ENCODE measurements at regions not wholly inside any gene's neighbourhood (a gene's known extent, or its start where the extent isn't known, plus 50 kb on each side); places are given as distances from the start of the nearest gene placed in this dataset.

DNA sequence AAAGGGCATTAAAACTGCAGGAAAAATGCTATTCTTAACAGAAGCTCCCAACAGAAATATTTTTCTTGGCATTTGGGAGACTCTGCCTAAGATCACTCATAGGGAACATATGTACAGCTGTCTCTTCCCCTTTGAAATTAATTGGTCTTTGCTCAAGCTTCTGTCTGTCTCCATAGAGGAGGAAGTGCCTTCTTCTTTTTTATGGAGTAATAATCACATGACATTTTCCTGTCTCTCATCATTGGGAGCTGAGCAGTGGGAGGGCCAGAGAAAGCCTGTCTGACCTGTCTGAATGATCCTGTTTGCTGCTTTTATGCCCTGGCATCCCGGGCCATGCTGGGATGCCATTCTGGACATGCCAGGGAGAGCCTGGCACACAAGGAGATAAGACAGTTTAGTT is 145.6 kb downstream of the AQP4 start:
- Histone ChIP-seq H3K27ac (ENCODE audit: low read length) (no peak overlapping the region), H3K4me3 (ENCODE audit: low read length in 2 of 2) (no peak overlapping the region), H3K9me3 (ENCODE audit: control insufficient read depth in 2 of 2, low read length in 2 of 2) (no peaks in the 10 kb centered on the region), H3K4me1 (ENCODE audit: control insufficient read depth, insufficient read depth, low read length) (no peaks in the 10 kb centered on the region), H3K9ac (ENCODE audit: low read length in 2 of 2) (no peak overlapping the region), H3K27me3 (ENCODE audit: control insufficient read depth in 1 of 2, insufficient read depth in 2 of 2, low read length in 2 of 2) (no peaks in the 10 kb centered on the region), H3K36me3 (ENCODE audit: control insufficient read depth in 2 of 2, insufficient read depth in 2 of 2, low read length in 2 of 2) (no peaks in the 10 kb centered on the region)

DNA sequence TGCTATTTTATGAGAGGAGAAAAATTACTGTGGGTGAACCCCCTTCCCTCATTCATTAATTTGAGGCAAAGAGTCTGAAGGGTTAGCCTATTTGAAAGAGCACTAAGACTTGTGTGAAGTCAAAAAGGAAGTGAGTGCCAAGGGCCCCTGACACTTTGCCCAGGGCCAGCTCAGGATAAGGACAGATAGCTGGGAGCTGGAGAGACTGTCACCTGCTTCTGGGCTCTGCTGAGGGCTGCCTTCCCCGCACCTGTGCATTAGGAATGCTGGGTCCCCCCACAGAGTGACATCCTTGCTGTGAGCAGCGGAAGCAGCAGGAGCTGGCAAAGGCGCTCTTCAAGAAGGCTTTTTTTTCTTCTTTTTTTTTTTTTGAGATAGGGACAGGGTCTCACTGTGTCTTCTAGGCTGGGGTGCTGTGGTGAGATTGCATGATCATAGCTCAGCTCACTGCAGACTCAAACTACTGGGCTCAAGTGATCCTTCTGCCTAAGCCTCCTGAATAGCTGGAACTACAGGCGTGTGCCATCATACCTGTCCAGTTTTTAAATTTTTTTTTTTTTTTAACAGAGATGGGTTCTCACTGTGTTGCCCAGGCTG is 148.3 kb downstream of the AQP4 start:
- H3K4me3 ChIP-seq (ENCODE audit: low read length in 2 of 2): no peak overlapping the region
- no peaks in the 10 kb centered on the region for H3K4me1 ChIP-seq (ENCODE audit: control insufficient read depth, insufficient read depth, low read length)
- H3K27ac ChIP-seq (ENCODE audit: low read length): no peak overlapping the region
- H3K9ac ChIP-seq (ENCODE audit: low read length in 2 of 2): no peak overlapping the region
- no peaks in the 10 kb centered on the region for H3K27me3 ChIP-seq (ENCODE audit: control insufficient read depth in 1 of 2, insufficient read depth in 2 of 2, low read length in 2 of 2)
- H3K9me3 ChIP-seq (ENCODE audit: control insufficient read depth in 2 of 2, low read length in 2 of 2): no peaks in the 10 kb centered on the region
- no peaks in the 10 kb centered on the region for H3K36me3 ChIP-seq (ENCODE audit: control insufficient read depth in 2 of 2, insufficient read depth in 2 of 2, low read length in 2 of 2)

- no peak overlapping the region for H3K4me3 ChIP-seq (ENCODE audit: low read length in 2 of 2)
- H3K4me1 ChIP-seq (ENCODE audit: control insufficient read depth, insufficient read depth, low read length): no peaks in the 10 kb centered on the region
- no peaks in the 10 kb centered on the region for H3K36me3 ChIP-seq (ENCODE audit: control insufficient read depth in 2 of 2, insufficient read depth in 2 of 2, low read length in 2 of 2)
- H3K9ac ChIP-seq (ENCODE audit: low read length in 2 of 2): no peak overlapping the region
- H3K27me3 ChIP-seq (ENCODE audit: control insufficient read depth in 1 of 2, insufficient read depth in 2 of 2, low read length in 2 of 2): no peaks in the 10 kb centered on the region
- H3K9me3 ChIP-seq (ENCODE audit: control insufficient read depth in 2 of 2, low read length in 2 of 2): no peaks in the 10 kb centered on the region
- H3K27ac ChIP-seq (ENCODE audit: low read length): no peak overlapping the region
These were observed 150.8 kb downstream of the AQP4 start for GRCh38 chr18:26714739-26715138.

DNA sequence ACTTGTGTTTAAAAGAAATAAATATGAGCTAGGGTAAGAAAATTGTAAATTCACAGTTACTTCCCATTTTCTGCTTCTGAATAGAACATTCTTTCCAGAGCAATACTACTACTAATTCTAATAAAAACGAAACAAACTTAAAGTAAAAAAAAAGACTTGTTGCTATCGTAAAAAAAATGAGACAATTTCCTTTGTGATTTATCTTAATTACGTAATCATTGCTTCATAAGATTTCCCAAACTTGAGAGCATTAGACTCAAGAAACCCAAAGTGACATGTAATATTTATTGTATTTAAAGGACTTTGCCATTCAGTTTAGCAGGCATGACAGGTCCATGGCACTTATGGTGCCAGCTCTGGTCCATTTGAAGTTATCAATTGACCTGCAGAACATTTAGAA is 153.8 kb downstream of the AQP4 start:
- H3K36me3 ChIP-seq (ENCODE audit: control insufficient read depth in 2 of 2, insufficient read depth in 2 of 2, low read length in 2 of 2): no peaks in the 10 kb centered on the region
- H3K27me3 ChIP-seq (ENCODE audit: control insufficient read depth in 1 of 2, insufficient read depth in 2 of 2, low read length in 2 of 2): no peaks in the 10 kb centered on the region
- no peak overlapping the region for H3K27ac ChIP-seq (ENCODE audit: low read length)
- no peak overlapping the region for H3K4me3 ChIP-seq (ENCODE audit: low read length in 2 of 2)
- no peaks in the 10 kb centered on the region for H3K4me1 ChIP-seq (ENCODE audit: control insufficient read depth, insufficient read depth, low read length)
- H3K9ac ChIP-seq (ENCODE audit: low read length in 2 of 2): no peak overlapping the region
- no peaks in the 10 kb centered on the region for H3K9me3 ChIP-seq (ENCODE audit: control insufficient read depth in 2 of 2, low read length in 2 of 2)

DNA sequence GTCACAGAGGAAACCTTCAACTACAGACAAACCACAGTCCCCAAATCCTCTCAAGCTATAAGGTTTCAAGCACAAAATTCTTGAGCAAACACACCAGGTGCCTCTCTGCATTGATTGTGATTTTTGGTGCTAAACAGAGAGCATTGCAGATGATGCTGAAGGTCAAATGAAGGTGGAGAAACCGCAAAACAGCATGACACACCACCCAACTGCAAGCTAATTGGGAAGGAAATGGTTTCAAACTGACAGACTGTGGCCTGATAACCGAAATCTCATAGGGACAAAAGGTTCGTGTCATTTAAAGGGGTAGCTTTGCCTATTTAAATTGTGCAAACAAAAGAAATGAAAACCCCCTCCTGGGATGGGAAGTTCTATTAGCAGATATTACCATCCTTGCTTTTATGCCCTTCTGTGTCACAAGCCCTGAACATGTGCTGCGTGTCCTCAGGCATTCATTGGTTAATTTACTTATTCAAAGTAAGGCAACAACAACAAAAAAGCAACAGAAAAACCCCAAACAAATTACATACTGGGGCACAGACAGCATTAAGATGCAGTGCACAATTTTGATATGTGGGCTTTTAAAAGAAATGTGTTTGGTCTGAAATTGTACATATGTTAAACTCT is 154.9 kb downstream of the AQP4 start:
- no peak overlapping the region for H3K4me3 ChIP-seq (ENCODE audit: low read length in 2 of 2)
- no peak overlapping the region for H3K27ac ChIP-seq (ENCODE audit: low read length)
- H3K4me1 ChIP-seq (ENCODE audit: control insufficient read depth, insufficient read depth, low read length): no peaks in the 10 kb centered on the region
- H3K9ac ChIP-seq (ENCODE audit: low read length in 2 of 2): no peak overlapping the region
- no peaks in the 10 kb centered on the region for H3K9me3 ChIP-seq (ENCODE audit: control insufficient read depth in 2 of 2, low read length in 2 of 2)
- H3K27me3 ChIP-seq (ENCODE audit: control insufficient read depth in 1 of 2, insufficient read depth in 2 of 2, low read length in 2 of 2): no peaks in the 10 kb centered on the region
- H3K36me3 ChIP-seq (ENCODE audit: control insufficient read depth in 2 of 2, insufficient read depth in 2 of 2, low read length in 2 of 2): no peaks in the 10 kb centered on the region

GRCh38 chr18:26709897-26710296 is 155.6 kb downstream of the AQP4 start:
- Histone ChIP-seq H3K9ac (ENCODE audit: low read length in 2 of 2) (no peak overlapping the region), H3K4me3 (ENCODE audit: low read length in 2 of 2) (no peak overlapping the region), H3K36me3 (ENCODE audit: control insufficient read depth in 2 of 2, insufficient read depth in 2 of 2, low read length in 2 of 2) (no peaks in the 10 kb centered on the region), H3K27ac (ENCODE audit: low read length) (no peak overlapping the region), H3K9me3 (ENCODE audit: control insufficient read depth in 2 of 2, low read length in 2 of 2) (no peaks in the 10 kb centered on the region), H3K4me1 (ENCODE audit: control insufficient read depth, insufficient read depth, low read length) (no peaks in the 10 kb centered on the region), H3K27me3 (ENCODE audit: control insufficient read depth in 1 of 2, insufficient read depth in 2 of 2, low read length in 2 of 2) (no peaks in the 10 kb centered on the region)

- peaks cover 0 to 4% of the 10 kb centered on the region in 2 donors for H3K27me3 ChIP-seq (ENCODE audit: control insufficient read depth in 1 of 2, insufficient read depth in 2 of 2, low read length in 2 of 2)
- no peaks in the 10 kb centered on the region for H3K9me3 ChIP-seq (ENCODE audit: control insufficient read depth in 2 of 2, low read length in 2 of 2)
- no peak overlapping the region for H3K27ac ChIP-seq (ENCODE audit: low read length)
- no peaks in the 10 kb centered on the region for H3K4me1 ChIP-seq (ENCODE audit: control insufficient read depth, insufficient read depth, low read length)
- H3K4me3 ChIP-seq (ENCODE audit: low read length in 2 of 2): no peak overlapping the region
- no peak overlapping the region for H3K9ac ChIP-seq (ENCODE audit: low read length in 2 of 2)
- no peaks in the 10 kb centered on the region for H3K36me3 ChIP-seq (ENCODE audit: control insufficient read depth in 2 of 2, insufficient read depth in 2 of 2, low read length in 2 of 2)
These were observed 156.4 kb downstream of the AQP4 start for GRCh38 chr18:26708806-26709716.

- H3K9me3 ChIP-seq (ENCODE audit: control insufficient read depth in 2 of 2, low read length in 2 of 2): no peaks in the 10 kb centered on the region
These were observed 158.6 kb downstream of the AQP4 start for GRCh38 chr18:26706911-26707351.

GRCh38 chr18:26705757-26706156 is 157.4 kb upstream of the KCTD1 start:
- no peak overlapping the region for H3K27ac ChIP-seq (ENCODE audit: low read length)
- H3K36me3 ChIP-seq (ENCODE audit: control insufficient read depth in 2 of 2, insufficient read depth in 2 of 2, low read length in 2 of 2): no peaks in the 10 kb centered on the region
- no peaks in the 10 kb centered on the region for H3K9me3 ChIP-seq (ENCODE audit: control insufficient read depth in 2 of 2, low read length in 2 of 2)
- H3K4me1 ChIP-seq (ENCODE audit: control insufficient read depth, insufficient read depth, low read length): no peaks in the 10 kb centered on the region
- peaks cover 0 to 6% of the 10 kb centered on the region in 2 donors for H3K27me3 ChIP-seq (ENCODE audit: control insufficient read depth in 1 of 2, insufficient read depth in 2 of 2, low read length in 2 of 2)
- H3K9ac ChIP-seq (ENCODE audit: low read length in 2 of 2): no peak overlapping the region
- H3K4me3 ChIP-seq (ENCODE audit: low read length in 2 of 2): no peak overlapping the region

More at GRCh38 chr18:26706911-26707351, 158.6 kb downstream of the AQP4 start:
- Histone ChIP-seq H3K4me1 (ENCODE audit: control insufficient read depth, insufficient read depth, low read length) (no peaks in the 10 kb centered on the region), H3K27me3 (ENCODE audit: control insufficient read depth in 1 of 2, insufficient read depth in 2 of 2, low read length in 2 of 2) (peaks cover 0 to 5% of the 10 kb centered on the region in 2 donors), H3K4me3 (ENCODE audit: low read length in 2 of 2) (no peak overlapping the region), H3K36me3 (ENCODE audit: control insufficient read depth in 2 of 2, insufficient read depth in 2 of 2, low read length in 2 of 2) (no peaks in the 10 kb centered on the region), H3K27ac (ENCODE audit: low read length) (no peak overlapping the region), H3K9ac (ENCODE audit: low read length in 2 of 2) (no peak overlapping the region)

- Histone ChIP-seq H3K4me1 (ENCODE audit: control insufficient read depth, insufficient read depth, low read length) (no peaks in the 10 kb centered on the region), H3K9me3 (ENCODE audit: control insufficient read depth in 2 of 2, low read length in 2 of 2) (no peaks in the 10 kb centered on the region), H3K9ac (ENCODE audit: low read length in 2 of 2) (no peak overlapping the region), H3K27me3 (ENCODE audit: control insufficient read depth in 1 of 2, insufficient read depth in 2 of 2, low read length in 2 of 2) (peaks cover 0 to 10% of the 10 kb centered on the region in 2 donors), H3K4me3 (ENCODE audit: low read length in 2 of 2) (no peak overlapping the region), H3K27ac (ENCODE audit: low read length) (no peak overlapping the region), H3K36me3 (ENCODE audit: control insufficient read depth in 2 of 2, insufficient read depth in 2 of 2, low read length in 2 of 2) (no peaks in the 10 kb centered on the region)
These were observed 155.0 kb upstream of the KCTD1 start for GRCh38 chr18:26703170-26703930.

All from stomach smooth muscle (tissue), 2 donors.